Ishikawa (cell line): ENCODE measurements at regions not wholly inside any gene's neighbourhood (a gene's known extent, or its start where the extent isn't known, plus 50 kb on each side); places are given as distances from the start of the nearest gene placed in this dataset.

Experiments used
- EGR1 ChIP-seq: IDR thresholded peaks from 2 replicates; pipeline ENCODE4 v1.6.1; 2012
- EP300 ChIP-seq: IDR thresholded peaks from 2 replicates; pipeline ENCODE4 v1.6.1; 2012; ENCODE audit warnings: borderline replicate concordance
- REST ChIP-seq: IDR thresholded peaks from 2 replicates; pipeline ENCODE4 v1.6.1; 2012; ENCODE audit warnings: low read depth, mild to moderate bottlenecking
- TAF1 ChIP-seq: IDR thresholded peaks from 2 replicates; pipeline ENCODE4 v1.6.1; 2012; ENCODE audit warnings: low read depth, mild to moderate bottlenecking
- TCF12 ChIP-seq: IDR thresholded peaks from 2 replicates; pipeline ENCODE4 v1.6.1; 2012; ENCODE audit warnings: low read depth
- YY1 ChIP-seq: IDR thresholded peaks from 2 replicates; pipeline ENCODE4 v1.6.1; 2012; ENCODE audit warnings: low read depth
- TF ChIP-seq, protein P1 (sequence below): IDR thresholded peaks from 2 replicates; pipeline ENCODE4 v1.6.1; 2012

GRCh38 chr13:31884556-31884955 lies 145.2 kb downstream of the RXFP2 start:
- TF ChIP-seq TAF1 (no peak), REST (no peak), TCF12 (no peak), EP300 (no peak), YY1 (no peak), EGR1 (no peak)
- TF ChIP-seq, protein P1, sequence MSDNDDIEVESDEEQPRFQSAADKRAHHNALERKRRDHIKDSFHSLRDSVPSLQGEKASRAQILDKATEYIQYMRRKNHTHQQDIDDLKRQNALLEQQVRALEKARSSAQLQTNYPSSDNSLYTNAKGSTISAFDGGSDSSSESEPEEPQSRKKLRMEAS = no peak
